ENCODE measurements at regions not wholly inside any gene's neighbourhood (a gene's known extent, or its start where the extent isn't known, plus 50 kb on each side); places are given as distances from the start of the nearest gene placed in this dataset.
"Not testable (repeated sequence)": the region's sequence is repeated elsewhere in the genome, so short reads cannot be mapped to it uniquely, and the experiment has no call there.

- no peak for DNase-seq
Measured at GRCh38 chr5:61215996-61216395, 53.7 kb upstream of the SMIM15 start.

GRCh38 chr5:61216741-61217140 is 54.5 kb upstream of the SMIM15 start:
- DNase-seq, result no peak

- DNase-seq, result no peak
Measured at GRCh38 chr5:61217214-61217613, 54.9 kb upstream of the SMIM15 start.

- DNase-seq, result no peak
Measured at GRCh38 chr5:61228229-61228628, 66.0 kb upstream of the SMIM15 start.

- DNase-seq, result peak; percentile 9
Measured at GRCh38 chr5:61228691-61229280, 66.5 kb upstream of the SMIM15 start.

- DNase-seq, result no peak
Measured at GRCh38 chr5:61229416-61229815, 67.1 kb upstream of the SMIM15 start.

- no peak for DNase-seq
Measured at GRCh38 chr5:61230492-61230891, 68.2 kb upstream of the SMIM15 start.

- no peak for DNase-seq
Measured at GRCh38 chr5:61231813-61232212, 69.5 kb upstream of the SMIM15 start.

- no peak for DNase-seq
Measured at GRCh38 chr5:61232490-61233050, 70.3 kb upstream of the SMIM15 start.

- DNase-seq, result no peak
Measured at GRCh38 chr5:61234019-61234418, 71.8 kb upstream of the SMIM15 start.

GRCh38 chr5:61236715-61237114 is 74.4 kb upstream of the SMIM15 start:
- DNase-seq, result not testable (repeated sequence)

GRCh38 chr5:61245486-61245885 is 83.2 kb upstream of the SMIM15 start:
- DNase-seq, result peak; percentile 64

- DNase-seq, result no peak
Measured at GRCh38 chr5:61245936-61246335, 83.7 kb upstream of the SMIM15 start.

- no peak for DNase-seq
Measured at GRCh38 chr5:61246768-61247307, 84.6 kb upstream of the SMIM15 start.

GRCh38 chr5:61251874-61252642 is 80.0 kb upstream of the ZSWIM6 start:
- no peak for DNase-seq

GRCh38 chr5:61252643-61252925 is 79.5 kb upstream of the ZSWIM6 start:
- DNase-seq, result no peak

- DNase-seq, result no peak
Measured at GRCh38 chr5:61253547-61253946, 78.5 kb upstream of the ZSWIM6 start.

- no peak for DNase-seq
Measured at GRCh38 chr5:61254969-61255555, 77.0 kb upstream of the ZSWIM6 start.

GRCh38 chr5:61256474-61256873 is 75.6 kb upstream of the ZSWIM6 start:
- no peak for DNase-seq

- DNase-seq, result no peak
Measured at GRCh38 chr5:61257421-61257820, 74.6 kb upstream of the ZSWIM6 start.

GRCh38 chr5:61261136-61261535 is 70.9 kb upstream of the ZSWIM6 start:
- no peak for DNase-seq

GRCh38 chr5:61262080-61262479 is 70.0 kb upstream of the ZSWIM6 start:
- no peak for DNase-seq

- no peak for DNase-seq
Measured at GRCh38 chr5:61263072-61263471, 69.0 kb upstream of the ZSWIM6 start.
